ENCODE measurements at regions not wholly inside any gene's neighbourhood (a gene's known extent, or its start where the extent isn't known, plus 50 kb on each side); places are given as distances from the start of the nearest gene placed in this dataset.

DNA sequence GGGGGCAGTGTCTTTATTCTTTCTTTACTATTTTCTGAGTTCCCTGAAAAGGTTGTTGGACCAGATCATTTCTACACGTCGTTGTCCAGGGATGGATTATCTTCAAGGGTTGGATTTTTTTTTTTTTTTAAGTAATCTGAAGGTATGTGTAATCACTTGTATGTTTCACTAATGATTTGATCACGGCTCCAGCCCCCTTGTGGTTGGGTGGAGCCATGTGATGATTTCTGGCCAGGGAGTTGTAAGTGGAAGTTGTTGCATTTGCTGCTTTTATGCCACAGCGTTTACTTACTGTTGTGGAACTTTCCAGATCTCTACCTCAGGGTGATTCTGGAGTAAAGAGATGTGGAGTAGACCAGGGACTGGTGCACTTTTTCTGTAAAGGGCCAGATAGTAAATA lies 390.3 kb downstream of the AACS start:
- TF ChIP-seq, protein P1, sequence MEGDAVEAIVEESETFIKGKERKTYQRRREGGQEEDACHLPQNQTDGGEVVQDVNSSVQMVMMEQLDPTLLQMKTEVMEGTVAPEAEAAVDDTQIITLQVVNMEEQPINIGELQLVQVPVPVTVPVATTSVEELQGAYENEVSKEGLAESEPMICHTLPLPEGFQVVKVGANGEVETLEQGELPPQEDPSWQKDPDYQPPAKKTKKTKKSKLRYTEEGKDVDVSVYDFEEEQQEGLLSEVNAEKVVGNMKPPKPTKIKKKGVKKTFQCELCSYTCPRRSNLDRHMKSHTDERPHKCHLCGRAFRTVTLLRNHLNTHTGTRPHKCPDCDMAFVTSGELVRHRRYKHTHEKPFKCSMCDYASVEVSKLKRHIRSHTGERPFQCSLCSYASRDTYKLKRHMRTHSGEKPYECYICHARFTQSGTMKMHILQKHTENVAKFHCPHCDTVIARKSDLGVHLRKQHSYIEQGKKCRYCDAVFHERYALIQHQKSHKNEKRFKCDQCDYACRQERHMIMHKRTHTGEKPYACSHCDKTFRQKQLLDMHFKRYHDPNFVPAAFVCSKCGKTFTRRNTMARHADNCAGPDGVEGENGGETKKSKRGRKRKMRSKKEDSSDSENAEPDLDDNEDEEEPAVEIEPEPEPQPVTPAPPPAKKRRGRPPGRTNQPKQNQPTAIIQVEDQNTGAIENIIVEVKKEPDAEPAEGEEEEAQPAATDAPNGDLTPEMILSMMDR (IDR thresholded peaks at IDR 0.05; ENCODE audit: low read depth, low read length) = no peak
- no peak for TF ChIP-seq POLR2A (IDR thresholded peaks at IDR 0.05; ENCODE audit: extremely low read depth, insufficient read length)
- TF ChIP-seq MYC (IDR thresholded peaks at IDR 0.05; ENCODE audit: low read depth, low read length) = no peak
